HG03066 (cell line): ENCODE measurements at regions not wholly inside any gene's neighbourhood (a gene's known extent, or its start where the extent isn't known, plus 50 kb on each side); places are given as distances from the start of the nearest gene placed in this dataset.

Experiments
- ATAC-seq: cut with Tn5 transposase; IDR thresholded peaks from one replicate; pipeline ENCODE4 v1.9.1; 2021; ENCODE audit warnings: low read depth; ENCODE audit not compliant: unreplicated experiment

DNA sequence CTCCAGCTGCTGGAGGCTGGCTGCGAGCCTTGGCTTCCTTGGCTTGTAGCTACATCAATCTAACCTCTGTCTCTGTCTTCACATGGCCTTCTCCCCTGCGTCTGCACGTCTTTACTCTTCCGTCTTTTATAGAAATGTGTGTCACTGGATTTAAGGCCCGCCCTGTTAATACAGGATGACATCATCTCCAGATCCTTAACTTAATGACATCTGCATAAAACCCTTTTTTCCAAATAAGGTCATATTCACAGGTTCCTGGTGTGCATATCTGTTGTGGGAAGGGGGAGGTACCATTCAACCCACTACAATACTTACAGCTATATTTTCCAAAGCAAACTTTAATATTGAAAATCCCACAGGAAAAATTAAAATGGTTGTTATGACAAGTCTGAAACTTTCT is 165.3 kb upstream of the FOXD3 start:
- ATAC-seq = no peak

DNA sequence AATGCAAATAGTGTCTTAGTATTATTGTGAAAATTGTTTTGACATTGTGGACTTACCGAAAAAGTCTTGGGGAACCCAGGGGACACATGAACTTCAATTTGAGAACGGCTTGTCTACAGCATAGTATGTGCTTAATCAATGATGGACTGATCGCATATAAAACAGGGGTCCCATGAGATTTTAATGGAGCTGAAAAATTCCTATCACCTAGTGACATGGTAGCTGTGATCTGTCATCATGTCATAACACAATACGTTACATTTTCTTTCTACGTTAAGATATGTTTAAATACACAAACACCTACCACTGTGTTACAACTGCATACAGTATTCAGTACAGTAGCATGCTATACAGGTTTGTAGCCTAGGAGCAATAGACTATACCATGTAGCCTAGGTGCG is 153.3 kb upstream of the FOXD3 start:
- ATAC-seq = no peak

DNA sequence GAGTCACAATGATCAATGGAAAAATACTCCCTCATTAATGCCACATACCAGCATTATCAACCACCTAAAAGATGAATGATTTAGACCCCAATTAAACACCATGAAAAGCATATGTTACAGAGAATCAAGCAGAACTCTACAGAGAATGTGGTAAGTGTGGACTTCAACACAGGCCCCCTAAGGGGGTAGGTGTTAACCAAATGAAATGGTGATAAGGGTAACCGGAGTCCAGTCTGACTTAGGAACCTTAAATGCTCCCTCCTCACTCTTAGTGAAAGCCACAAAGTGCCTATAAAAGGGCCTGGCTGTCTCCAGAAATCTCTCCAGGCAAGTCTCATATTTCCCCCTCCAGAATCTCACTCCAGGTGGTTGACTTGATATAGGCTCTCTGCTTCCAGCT is 149.2 kb upstream of the FOXD3 start:
- no peak for ATAC-seq

DNA sequence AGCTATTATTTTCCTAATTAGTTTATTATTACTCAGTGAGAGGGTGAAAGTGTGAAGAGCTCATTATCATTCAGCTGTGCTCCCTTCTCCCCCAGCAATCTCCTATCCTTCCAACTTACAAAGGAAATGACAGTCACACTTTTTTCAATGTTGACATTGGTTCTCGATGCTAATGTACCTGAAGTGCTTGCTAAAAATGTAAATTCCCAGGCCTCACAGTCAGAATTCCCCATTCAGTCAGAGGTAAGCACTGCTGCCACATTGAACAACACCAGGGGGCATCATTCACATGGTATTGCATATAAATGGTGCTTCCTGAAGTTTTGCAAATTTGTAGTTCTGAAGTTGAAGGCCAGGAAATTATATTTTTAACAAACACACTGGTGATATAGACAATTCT is 132.7 kb upstream of the FOXD3 start:
- ATAC-seq = no peak

DNA sequence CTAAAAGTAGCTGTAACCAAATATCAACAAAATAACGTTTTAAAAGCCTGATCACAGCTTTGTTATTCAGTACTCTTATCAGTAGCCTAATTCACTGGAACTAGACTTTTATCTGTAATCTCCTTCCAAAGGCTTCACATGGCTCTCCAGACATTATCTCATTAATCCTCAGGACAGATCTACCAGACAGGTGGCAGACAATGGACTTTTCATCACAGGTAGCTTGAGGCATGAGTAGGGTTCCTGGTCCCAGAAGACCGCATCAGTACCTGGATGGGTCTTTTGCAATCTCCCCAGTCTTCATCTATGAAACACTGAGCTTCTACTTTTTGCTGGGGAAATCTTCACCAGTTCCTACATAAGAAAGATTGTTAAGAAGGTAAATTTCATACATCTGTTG is 132.2 kb upstream of the FOXD3 start:
- no peak for ATAC-seq

DNA sequence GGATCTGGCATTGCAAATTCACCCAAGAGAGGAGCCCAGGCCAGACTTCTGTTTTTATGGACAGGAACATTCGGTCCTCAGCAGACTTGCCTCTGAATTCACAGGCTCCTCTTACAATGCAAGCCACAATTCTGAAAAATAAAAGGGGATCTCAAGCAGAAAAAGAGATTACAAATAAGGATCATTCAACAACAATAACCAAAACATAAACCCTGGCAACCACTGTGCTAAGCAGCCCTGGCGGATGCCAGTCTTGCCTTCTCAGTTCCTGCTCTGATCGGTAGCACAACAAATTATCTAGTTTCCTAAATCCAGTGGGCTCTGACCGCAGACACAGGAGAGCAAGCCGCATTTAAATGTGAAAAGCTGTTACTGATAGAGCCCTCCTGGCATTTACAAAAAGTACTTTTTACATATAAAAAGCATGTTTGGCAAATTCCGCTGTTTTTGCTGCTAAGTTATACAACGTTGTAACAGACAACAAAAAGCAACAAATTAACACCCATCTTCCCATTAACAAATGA is 123.4 kb upstream of the FOXD3 start:
- no peak for ATAC-seq

DNA sequence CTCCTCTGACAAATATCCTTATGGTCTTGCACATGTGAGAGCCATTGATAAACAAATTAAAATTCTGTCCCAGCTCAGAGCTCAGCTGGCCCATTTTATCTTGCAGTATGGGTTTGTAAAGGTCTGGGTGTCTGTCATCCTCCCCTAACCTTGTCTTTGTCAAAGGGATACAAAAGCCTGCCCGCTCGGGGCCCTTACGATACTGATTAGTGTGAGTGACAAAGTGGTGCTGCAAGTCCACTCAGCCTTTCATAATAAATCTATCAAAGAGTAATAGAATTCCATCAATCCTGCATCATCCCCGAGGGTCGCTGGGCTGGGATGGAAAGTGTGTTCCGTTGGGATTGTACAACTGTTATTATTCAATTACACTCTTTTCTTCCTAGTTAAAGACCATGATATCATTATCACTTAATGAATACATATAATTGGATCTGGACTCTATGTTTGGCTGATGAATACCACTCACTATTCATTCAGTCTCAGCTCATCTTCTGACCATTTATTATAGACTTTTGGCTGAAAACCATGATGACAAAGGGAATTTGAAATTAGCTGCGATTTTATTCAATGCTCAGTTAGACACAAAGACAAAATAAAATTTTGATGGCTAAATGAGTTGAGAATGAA is 122.5 kb upstream of the FOXD3 start:
- no peak for ATAC-seq

DNA sequence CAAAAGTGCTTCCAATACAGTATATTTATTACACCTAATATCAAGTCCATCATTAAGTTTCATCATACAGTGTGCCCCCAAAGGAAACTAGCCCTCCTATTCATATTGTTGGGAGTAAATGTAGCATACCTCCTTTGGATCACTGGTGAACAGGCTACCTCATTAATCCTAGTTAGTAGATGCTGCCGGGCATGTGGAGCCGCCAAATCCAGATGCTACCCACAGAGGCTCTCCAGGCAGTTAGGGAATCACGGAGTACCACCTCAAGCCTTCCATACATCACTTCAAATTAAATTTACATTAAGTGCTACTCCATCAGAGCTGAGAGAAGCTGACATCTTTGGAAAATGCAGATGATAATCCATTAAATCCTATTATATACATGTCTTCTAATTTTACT is 121.7 kb upstream of the FOXD3 start:
- ATAC-seq = no peak

DNA sequence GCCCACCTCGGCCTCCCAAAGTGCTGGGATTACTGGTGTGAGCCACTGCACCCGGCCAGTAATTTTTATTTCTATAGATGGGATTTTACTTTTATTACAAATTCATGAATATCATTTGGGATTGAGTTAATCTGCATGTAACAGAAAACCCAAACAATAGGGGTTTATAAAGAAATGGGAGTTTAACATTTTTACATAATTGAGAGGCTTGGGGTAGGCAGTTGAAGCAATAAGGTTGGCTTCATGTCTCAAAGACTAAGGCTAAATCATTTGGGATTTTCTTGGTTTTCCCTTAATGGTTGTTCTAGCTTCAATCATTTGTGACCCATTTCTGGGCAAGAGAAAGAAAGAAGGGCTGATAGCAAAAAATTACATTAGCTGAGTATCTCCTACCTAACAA is 118.7 kb upstream of the FOXD3 start:
- ATAC-seq = no peak

DNA sequence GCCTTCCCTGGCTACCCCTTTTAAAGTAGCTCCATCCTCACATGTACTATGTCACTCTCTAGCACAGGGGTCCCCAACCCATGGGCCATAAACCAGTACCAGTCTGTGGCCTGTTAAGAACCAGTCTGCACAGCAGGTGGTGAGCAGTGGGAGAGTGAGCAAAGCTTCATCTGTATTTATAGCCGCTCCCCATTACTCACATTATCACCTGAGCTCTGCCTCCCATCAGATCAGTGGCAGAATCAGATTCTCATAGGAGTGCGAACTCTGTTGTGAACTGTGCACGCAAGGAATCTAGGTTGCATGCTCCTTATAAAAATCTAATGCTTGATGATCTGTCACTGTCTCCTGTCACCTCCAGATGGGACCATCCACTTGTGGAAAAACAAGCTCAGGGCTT is 116.6 kb upstream of the FOXD3 start:
- ATAC-seq = no peak

DNA sequence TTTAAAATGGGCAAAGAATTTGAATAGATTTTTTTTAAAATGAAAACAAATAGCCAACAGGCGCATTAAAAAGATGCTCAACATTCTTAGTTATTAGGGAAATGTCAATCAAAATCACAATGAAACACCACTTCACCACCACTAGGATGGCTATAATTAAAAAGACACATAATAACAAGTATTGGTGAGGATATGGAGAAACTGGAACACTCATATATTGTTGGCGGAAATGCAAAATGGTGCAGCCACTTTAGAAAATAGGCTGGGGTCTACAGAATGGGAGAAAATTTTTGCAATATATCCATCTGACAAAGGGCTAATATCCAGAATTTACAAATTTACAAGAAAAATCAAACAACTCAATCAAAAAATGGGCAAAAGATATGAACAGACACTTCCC is 107.8 kb upstream of the FOXD3 start:
- ATAC-seq = no peak

DNA sequence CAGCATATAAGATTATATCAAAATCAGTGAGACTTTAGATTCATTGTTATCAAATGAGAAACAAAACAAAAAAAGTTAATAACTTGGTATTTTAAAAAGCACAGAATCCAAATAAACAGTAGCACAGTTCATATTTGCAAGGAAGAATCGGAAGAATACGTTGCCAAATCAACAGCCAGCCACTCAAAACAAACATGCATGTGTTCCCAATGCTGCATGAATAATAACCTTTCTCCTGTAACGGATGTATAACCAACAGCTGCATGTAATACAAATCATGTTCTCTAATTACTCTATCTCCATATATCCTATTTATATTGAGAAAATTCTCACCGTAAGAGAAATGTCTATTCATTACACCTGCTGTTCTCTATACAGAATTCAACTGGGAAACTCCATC is 98.9 kb upstream of the FOXD3 start:
- ATAC-seq = no peak

DNA sequence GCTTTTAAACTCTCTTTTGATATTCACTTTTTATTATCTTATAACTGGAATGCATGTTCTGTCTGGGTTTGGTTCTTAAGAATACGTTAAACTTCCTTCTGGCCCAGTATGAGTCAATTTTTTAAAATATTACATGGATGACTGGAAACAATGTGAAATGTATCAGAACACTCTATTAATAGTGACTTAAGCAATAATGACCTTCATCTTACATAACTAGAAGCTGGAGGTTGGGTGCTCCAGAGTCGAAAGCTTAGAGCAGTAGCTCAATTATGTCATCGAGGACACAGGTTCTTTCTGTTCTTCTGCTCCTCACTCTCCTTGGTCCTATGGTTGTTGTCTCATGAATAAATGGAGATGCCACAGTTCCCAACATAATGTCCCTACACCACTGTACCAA is 91.6 kb upstream of the FOXD3 start:
- ATAC-seq = no peak

DNA sequence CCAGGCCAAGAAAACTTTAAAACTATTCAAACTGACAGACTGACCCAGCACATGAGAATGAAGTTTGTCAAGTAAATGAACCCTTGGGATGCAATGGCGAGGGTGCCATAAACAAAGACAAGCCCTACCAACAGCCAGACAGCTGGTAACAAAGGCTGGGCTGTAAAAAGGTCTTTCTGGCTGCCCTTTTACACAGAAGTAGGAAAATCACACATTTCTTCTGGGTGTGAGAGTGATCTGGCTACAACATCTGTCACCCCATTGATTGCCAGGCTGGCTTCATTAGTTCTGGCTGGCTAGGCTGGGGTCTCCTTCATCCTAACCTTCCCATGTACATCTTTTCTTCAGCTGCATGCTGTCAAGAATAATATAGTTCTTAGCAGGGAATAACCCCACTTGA is 83.6 kb upstream of the FOXD3 start:
- no peak for ATAC-seq

DNA sequence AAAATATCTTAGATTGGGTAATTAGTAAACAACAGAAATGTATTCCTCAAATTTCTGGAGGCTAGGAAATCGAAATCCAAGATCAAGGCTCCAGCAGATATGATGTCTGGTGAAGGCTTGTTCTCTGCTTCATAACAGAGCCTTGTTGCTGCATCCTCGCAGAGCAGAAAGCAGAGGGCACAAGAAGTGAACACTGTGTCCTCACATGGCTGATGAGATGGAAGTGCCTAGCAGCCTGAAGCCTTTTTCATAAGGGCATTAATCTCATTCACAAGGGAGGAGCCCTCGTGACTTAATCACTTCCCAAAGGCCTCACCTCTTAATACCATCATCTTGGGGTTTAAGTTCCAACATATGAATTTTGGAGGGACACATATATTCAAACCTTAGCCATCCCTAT is 77.2 kb upstream of the FOXD3 start:
- ATAC-seq = no peak

DNA sequence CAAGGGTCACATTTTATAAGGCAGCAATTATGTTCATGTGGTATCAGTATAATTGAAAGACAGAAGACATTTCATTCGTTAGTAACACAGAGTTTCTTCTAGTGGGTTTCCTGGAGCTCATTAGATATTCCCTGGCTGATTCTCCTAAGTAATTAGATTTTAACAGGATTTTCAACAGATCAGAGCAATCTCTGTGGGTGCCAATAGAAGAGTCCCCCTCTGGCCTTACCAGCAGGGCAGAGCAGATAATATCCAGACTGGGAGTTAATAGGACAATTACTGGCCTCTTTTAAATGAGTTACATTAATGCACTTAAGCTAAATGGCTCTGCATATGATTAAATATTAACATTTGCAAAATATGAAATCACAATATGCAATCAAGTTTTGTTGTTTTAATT is 74.2 kb upstream of the FOXD3 start:
- no peak for ATAC-seq

DNA sequence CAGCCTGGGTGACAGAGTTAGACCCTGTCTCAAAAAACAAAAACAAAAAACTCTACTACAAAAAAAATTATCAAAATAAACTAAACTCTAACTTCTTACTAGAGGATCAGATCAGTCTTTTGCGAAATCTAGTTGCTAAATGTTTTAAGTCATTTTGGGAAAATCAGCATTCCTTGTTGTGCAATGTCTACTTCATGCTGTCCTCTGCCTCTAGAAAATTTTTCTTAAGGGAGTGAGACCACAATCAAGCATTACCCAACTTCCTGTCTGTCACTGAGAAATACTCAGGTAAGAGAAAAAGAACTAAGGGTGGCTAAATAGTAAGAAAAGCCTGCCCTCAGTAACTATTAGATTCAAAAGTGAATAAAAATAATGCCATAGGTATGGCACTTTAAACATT is 67.2 kb upstream of the FOXD3 start:
- no peak for ATAC-seq

DNA sequence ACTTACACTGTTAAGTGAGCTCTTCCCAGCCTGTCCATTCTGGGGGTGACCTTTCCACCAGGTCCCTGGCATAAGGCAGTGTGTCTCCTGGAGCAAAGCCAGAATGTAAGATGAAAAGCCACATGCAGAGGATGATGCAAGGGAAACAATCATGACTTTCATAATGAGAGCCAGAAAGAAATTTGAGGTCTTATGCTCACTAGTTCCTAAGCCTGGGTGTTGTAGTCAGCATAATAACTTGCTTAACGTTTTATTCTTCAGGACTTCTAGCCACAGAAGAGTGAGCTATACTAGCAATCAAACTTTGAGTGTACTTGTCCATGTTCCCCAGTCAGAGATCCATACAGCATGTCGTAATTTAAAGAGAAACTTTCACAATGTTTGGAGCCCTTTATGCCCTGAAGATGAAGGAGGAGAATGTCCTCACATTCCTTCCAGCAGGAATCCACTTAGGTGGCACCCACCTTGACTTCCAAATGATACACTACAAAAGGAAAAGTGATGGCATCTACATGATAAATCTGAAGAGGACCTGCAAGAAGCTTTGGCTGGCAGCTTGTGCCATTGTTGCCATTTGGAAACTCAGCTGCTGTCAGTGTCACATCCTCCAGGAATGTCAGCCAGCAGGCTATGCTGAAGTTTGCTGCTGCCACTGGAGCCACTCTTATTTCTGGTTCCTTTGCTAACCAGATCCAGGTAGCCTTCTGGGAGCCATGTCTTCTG is 60.5 kb upstream of the FOXD3 start:
- no peak for ATAC-seq

DNA sequence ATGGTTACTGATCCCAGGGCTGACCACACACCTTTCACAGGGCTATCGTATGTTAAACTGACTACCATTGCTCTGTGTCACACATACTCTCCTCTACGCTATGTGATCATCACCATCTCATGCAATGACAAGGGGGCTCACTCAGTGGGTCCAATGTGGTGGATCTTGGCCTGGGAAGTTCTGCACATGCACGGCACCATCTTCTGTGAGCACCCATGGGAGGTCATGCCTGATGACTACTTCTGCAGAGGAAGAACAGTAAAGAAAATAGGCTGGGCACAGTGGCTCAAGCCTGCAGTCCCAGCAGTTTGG is 60.0 kb upstream of the FOXD3 start:
- no peak for ATAC-seq

DNA sequence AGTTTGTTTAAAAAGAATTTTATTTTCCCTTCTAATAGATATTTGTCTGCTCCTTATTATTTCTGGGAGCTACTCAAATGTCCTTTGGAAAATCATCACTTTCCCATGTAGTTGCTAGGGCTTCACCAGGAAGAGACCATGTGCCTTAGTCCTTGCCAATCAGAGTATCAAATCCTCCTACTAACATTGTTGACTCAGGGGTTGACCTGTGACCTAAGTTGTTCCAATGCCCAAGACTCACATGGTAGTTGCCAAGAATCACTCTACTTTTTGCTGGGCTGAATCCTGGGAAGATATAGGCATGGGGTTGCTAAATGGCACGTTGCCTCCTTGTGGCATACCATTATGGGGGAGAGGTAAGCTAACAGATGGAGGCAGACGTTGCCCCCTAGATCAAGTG is 58.2 kb upstream of the FOXD3 start:
- no peak for ATAC-seq

DNA sequence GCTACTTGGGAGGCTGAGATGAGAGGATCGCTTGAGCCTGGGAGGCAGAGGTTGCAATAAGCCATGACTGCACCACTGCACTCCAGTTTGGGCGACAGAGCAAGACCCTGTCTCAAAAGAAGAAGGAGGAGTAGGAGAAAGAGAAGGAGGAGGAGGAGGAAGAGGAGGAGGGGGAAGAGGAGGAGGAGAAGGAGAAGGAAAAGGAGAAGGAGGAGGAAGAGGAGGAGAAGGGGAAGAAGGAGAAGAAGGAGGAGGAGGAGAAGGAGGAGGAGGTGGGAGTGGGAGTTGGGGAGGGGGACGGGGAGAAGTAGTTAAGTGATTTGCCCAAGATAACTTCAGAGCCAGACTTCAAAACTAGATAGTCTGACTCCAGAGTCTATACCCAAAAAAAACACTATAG is 55.5 kb upstream of the FOXD3 start:
- no peak for ATAC-seq

DNA sequence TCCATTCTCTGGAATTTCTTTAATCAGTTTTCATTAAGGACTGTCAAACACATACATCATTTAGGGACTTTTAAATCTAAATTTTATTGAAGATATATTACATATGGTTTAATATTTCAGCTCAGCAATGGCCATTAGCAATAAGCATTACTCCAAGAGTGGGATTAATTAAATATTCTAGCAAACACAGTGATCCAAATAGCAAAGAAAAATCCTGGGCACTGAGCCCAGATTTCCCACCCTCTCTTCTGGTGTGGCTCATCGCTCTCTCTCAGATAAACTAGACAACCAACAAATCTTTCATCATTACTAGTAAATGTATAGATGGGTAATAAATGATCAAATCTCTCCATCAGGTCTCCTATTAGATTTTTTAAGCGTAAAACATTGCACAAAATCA is 53.5 kb upstream of the FOXD3 start:
- ATAC-seq = no peak

DNA sequence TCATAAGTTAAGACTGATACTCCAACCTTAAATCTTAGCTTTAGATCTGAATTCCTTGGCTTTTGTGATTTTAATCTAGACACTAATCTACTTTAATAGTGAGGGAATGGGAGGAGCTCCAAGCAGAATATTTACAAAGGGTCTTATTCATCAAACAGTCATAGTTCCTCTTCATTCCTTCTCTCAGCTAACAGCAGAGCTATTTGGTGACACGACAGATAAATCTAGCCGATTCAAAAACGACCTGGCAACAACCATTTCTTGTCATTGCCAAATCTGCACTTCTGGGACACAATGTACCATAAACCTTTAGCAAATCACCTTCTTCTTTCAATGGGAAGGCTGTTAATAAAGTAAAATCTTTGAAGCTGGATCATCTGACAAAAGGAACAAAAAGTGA is 52.8 kb upstream of the FOXD3 start:
- ATAC-seq = no peak
